HG03175 (cell line): ENCODE measurements at regions not wholly inside any gene's neighbourhood (a gene's known extent, or its start where the extent isn't known, plus 50 kb on each side); places are given as distances from the start of the nearest gene placed in this dataset.
A peak's percentile ranks its signal among the peaks of the same experiment; 100 is the strongest.

Experiments
- ATAC-seq: cut with Tn5 transposase; IDR thresholded peaks from one replicate; pipeline ENCODE4 v1.9.1; 2021; ENCODE audit warnings: mild to moderate bottlenecking, moderate library complexity; ENCODE audit not compliant: unreplicated experiment

DNA sequence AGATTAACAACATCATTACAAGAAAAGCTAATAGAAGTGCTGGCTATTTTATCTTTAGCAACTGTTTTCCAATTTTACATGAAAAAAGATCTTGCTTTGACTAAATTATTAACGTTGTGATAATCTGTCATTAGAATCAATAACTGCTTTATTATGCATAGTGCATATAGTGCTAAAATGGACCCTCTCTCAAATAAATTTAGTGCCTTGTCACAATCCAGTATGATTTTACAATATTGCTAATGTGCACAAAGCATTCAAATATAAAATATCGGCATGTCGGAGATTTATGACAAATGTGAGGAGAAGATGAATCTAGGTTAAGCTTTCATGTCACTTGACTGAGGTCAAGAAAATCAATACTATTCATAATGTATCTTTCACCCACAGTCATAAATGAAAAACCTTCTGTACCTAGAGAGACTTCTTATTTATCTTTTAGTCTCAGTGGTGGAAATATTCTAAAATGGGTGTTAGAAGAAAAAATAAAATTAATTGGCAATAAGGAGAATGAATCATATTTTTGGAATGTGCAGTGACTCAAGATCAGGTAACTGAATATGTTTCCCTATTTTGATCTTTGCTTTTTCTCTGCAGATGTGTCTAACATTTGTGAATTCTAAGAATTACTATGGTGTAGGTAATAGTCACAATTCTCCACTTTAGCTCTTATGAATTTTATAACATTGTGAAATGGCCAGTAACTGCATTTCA lies 672.9 kb upstream of the GRAMD2B start:
- ATAC-seq: no peak

DNA sequence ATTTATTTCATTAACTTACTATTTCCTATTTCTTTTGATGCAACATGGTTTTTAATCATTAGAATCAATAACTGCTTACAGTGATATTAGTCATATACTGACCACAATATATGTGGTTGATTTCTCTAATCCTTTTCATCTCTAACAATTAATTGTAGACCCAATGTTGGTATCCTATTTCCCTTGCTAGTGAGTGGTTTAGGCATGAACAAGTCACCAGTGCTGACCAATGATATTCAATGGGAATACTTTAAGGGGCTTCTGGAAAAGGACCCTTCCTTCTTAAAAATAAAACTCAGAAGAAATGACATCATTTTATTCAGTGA lies 672.4 kb upstream of the GRAMD2B start:
- ATAC-seq: no peak

DNA sequence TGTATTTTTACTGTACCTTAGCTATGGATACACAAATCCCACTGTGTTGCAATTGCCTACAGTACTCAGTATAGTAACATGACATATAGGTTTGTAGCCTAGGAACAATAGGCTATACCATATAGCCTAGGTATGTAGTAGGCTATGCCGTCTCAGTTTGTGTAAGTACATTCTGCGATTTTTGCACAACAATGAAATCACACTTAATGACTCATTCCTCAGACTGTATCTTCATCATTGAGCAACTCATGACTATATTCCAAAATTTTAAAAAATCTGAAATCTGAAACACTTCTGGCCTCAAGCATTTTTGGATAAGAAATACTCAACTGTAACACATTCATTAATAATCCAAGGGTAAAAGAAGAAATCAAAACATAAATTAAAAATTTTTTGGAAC lies 666.8 kb upstream of the GRAMD2B start:
- no peak for ATAC-seq

DNA sequence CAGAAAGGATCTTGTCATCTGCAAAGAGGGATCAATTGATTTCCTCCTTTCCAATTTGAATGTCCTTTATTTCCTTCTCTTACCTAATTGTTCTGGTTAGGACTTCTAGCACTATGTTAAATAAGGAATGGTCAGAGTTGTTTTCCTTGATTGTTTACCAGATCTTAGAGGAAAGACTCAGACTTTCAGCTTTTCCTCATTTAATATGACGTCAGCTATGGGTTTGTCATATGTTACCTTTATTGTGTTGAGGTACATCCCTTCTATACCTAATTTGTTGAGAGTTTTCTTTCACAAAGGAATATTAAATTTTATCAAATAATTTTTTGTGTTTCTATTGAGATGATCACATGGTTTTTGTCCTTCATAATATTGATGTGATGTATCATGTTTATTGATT lies 656.5 kb upstream of the GRAMD2B start:
- ATAC-seq: no peak

DNA sequence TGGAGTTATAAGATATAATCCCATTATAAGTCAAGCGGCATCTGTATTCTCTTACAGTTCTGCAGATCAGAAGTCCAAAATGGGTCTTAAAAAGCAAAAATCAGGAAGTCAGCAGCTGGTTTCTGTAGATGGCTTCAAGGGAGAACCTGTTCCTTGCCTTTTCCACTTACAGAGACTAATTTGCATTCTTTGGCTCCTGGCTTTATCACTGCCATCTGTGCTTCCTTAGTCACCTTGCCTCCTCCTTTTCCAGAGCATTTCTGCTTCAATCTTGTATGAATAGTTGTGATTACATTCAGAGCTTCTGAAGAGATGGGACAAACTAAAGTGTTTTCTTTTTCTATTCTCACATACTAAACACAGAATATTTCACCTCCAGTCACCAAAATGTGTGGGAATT lies 647.3 kb upstream of the GRAMD2B start:
- ATAC-seq: no peak

DNA sequence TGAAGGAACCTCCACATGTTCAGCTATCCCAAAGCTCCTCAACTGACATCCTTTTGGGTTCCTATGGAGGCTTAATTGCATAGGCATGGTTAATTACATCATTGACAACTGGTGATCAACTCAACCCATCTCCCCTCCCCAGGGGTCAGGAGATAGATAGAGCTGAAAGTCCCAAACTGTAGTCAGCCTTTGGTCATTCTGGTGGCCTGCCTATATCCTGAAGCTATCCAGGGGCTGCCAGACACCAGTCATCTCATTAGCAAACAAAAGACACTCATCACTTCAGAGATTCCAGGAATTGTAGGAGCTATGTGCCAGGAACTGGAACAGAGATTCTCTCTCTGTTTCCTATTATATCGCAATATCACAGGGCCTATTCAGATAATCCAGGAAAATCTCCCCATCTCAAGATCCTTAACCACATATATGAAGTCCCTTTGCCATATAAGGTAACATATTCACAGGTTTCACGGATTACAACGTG lies 646.5 kb upstream of the GRAMD2B start:
- no peak for ATAC-seq

DNA sequence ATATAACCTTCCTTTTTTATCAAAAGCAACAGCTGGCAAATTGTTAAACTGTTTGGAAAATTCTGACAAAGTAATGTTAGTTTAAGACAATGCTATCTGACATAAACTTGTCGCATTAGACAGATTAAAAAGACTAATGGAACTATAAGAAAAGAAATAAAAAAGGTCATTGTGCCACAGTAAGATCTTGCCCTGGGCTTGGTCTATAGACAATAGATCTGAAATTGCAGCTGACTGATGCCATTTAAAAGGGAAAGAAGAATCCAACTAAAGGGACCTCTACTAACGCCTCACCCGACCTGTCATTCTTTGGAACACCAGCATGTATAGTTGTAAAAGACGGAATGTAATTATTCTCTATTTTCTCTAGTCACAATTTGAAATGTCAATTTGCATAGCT lies 644.4 kb upstream of the GRAMD2B start:
- no peak for ATAC-seq

DNA sequence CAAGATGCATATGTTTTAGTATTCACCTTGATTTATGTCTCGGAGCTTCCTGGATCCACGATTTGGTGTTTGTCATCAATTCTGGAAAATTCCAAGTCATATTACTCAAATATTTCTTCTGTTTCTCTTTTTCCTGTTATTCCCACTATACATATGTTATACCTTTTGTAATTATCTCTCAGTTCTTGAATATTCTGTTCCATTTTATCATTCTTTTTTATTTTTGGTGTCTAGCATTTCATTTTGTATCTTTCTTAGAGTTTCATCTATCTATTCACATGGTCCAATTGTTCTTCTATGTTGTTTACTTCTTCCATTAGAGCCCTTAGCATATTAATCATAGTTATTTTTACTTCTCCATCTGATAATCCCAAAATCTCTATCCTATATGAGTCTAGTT lies 637.8 kb upstream of the GRAMD2B start:
- ATAC-seq: no peak

DNA sequence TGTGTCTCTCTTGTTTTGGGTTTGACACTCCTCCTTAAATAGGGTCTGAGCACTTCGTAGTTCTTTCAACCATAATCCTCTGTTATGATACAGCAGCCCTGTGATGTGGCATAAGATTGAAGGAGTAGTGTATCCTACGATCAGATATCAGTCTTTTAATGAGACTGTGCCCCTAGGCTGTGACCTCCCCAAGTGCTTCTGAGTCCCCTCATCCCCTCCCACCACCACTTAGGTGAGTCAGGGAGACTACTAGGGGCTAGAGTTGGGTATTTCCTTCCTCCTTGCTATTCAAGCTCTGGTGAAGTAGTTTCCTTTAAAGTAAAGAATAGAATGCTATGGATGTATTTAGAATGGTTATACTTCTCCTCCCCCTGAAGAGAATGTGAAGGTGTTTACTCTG lies 637.2 kb upstream of the GRAMD2B start:
- ATAC-seq: no peak

DNA sequence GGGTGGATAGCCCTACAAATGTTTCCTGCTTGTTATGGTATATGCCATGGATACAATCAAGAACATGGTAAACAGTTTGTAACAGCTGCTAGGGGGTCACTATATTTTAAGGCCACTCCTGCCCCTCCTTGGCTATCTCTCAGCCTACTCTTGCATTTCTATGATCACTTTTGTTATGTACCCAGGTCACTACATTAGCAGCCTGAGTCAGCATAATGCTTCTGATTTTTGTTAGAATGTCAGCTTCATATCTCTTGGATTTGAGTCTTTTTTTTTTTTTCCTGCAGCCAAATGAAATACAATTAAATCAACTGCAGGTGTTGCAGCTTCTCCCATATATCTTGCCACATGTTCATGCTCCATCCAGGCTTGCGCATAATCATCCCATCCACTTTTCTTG lies 629.7 kb upstream of the GRAMD2B start:
- no peak for ATAC-seq

DNA sequence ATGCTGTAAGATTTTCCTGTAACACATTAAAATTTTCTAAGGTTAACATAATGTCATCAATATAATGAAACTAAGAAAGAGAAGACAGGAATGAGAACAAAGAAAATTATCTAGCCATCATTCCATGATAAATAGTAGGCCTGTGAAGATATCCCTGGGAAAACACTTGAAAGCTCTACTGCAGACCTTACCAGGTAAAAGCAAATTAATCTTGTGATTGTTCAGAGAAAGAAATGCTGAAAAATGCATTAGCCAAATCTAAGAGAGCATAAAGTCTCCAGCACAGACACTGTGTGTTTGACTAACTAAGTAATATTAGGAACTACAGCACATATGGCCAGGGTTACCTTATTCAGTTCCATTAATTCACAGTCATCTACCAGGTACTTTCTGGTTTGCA lies 628.3 kb upstream of the GRAMD2B start:
- ATAC-seq: no peak

DNA sequence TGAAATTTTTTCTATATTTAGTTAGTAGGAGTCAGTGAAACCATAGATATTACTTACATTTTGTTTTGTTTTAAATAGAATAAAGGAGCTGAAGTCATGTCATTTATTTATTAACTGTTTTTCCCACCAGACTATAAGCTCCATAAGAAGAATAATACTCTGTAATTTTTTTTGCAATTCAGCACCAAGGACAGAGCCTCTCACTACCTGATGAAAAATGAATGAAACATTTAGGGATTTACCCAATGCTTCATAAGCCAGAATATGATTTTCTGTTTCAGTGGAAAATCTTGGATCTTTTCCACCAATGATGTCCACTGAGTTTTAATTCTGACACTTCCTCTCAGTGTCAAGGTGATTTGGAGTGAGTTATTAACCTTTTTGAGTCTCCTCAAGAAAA lies 624.9 kb upstream of the GRAMD2B start:
- no peak for ATAC-seq

DNA sequence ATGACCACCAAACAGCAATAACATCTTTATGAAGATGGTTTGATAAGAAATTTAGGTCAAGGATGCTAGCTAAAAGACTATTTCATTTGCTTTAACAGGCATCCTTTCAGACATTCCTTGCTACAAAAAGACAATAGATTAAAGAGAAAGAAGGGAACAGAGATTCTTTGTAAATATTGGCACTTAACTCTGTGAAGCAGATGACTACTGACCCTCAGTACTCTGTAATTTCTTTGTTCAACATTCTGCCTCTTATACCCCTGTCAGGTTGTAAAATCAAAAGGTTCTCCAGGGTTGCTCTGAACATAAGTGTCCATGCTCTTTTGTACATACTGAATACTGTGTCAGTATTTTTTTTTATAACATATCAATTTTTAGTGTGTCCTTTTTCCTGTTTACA lies 610.6 kb upstream of the GRAMD2B start:
- ATAC-seq: no peak

DNA sequence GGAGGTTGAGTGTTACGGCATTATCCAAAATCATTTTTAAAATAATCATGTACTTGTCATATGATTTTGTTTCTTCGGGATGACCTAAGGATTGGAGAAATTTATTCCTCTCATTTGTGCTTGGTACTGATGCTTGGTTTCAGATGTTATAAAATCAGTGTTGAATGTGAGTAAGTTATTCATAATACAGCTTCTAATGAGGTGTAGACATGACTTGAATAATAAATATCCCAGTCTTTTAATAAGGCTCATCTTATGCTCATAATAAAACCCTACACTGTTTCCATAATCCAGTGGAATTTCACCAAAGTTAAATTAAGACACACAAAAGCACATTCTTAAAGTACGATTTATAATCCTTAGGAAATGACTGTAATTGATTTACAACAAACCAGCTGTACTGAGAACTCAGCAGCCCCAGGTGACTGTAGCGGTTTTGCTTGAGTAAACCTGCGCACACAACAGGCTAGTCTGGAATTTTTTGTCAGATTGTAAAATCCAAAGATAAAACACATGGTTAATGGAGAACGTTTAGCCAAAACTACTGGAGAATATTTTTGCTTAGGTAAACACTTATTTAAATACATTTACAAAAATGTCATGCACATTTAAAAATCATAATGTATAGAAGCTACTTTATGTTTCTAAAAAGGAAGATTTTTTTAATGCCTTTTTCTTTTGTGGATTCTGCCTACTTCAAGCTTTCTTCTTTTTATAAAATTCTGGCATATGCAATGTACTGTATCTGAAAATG lies 609.8 kb upstream of the GRAMD2B start:
- no peak for ATAC-seq

DNA sequence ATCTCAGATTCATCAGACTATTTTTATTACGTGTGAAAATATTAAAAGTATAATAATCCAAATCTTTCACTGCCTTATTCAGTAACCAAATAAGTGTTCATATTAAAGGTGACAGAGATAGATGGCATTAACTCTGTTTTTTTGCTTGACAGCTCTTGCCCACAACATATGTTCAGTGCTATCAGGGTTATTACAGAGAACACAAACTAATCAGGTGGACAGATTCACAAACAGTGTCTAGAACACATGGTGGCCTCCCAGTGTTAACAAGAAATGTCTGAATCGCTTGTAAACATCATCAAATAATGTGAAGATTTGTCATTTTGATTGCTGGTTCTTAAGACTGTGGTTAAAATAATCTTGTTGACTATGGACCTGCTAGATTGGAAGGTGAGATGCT lies 609.1 kb upstream of the GRAMD2B start:
- ATAC-seq: no peak

DNA sequence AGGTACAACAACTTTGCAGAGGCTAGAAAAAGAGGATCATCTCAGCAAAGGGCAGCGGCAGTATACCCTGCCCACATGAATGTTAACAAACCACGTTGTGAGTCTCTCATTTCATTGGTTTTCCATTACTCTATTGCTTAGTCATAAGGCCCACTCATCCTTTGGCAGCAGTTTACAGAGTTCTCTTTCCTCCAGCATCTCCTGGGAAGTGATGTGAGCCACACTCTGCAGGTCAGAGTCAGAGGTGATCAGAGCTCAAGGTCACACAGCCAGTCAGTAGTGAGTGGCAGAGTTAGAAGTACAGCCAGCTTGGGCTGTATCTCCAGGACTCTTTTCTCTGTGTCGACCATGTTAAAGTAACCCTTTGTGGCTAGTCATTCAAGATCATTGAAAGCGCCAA lies 599.6 kb upstream of the GRAMD2B start:
- ATAC-seq: no peak

DNA sequence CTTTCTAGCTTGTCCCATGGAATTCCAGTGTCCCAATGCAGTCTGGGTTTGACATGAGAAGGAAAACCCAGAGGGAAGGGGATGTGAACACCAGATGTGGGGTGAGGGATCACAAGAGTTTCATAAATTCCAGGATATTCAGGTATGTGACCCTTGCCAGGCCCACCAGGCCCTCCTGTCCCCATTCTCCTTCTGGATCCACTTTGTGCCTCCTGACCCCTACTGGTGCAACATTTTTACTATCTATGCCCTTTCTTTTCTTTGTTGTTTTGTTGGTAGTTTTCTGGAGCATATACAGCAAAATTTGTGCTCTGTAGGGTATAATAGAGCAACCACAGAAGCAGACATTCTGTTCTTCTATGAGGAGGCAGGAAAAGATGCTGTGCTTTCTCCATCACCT lies 597.0 kb upstream of the GRAMD2B start:
- no peak for ATAC-seq

DNA sequence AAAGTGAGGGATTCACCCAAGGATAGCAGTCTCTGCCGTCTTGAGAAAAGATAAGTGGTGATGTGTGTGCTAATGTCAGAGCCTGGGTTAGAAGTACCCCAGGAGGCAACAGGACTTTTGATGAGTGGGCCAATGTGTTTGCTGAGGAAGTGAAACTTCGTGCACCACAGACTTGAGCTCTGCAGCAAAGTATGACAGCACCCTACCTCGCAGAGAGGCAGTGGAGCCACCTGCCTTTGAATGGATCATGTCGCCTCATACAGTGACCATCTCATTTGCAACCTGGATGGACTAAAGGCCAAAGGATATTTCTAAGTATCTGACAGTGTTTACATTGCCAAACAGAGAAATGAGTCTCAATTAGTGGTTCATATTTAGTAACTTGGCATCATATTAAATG lies 593.9 kb upstream of the GRAMD2B start:
- ATAC-seq: peak; percentile 98

DNA sequence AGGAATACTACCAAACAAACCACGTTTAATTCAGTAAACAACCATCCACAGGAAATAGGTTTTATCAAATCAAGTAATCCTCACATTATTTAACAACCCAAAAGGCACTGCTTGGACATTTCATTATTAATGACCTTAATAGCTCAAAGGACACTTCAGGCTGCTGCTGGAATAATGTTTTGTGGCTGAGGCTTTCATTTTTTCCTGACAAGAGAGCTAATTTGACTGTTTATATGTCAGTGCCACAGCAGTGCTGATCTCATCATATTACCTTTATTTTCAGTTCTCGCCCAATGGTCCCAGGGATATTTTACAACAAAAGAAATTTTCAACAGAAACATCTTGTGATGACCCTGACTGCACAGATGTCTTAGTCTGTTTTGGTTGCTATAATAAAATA lies 589.8 kb upstream of the GRAMD2B start:
- no peak for ATAC-seq

DNA sequence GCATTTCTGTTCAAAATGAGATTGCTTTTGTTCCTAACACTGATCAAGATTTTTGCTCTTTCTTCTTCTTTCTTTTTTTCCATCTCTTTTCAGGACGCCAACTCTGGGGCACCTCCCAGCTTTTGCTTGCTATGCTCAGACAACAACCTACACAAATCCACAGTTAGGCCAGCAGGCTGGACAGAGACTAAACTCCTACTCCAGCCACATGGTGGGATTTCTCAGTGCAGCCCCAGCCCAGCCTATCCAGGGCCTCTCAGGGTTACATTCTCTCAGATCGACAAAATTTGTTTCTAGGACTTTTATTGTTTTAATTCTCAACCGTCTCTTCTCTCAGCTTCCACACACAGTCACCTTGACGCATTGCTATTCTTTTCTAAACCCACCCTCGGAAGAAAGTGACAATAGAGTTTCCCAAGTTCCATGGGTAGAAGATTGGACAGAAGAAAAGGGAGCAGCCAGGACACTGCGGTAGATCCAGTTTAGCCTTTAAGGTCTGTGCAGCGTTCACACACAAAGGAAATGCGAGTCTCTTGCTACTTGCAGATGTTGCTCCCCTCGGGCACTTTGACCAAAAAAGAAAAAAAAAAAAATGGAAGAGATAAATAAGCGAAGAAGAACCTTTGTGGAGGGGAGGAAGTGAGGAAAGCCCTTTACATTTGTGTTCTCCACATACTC lies 588.6 kb upstream of the GRAMD2B start:
- no peak for ATAC-seq

DNA sequence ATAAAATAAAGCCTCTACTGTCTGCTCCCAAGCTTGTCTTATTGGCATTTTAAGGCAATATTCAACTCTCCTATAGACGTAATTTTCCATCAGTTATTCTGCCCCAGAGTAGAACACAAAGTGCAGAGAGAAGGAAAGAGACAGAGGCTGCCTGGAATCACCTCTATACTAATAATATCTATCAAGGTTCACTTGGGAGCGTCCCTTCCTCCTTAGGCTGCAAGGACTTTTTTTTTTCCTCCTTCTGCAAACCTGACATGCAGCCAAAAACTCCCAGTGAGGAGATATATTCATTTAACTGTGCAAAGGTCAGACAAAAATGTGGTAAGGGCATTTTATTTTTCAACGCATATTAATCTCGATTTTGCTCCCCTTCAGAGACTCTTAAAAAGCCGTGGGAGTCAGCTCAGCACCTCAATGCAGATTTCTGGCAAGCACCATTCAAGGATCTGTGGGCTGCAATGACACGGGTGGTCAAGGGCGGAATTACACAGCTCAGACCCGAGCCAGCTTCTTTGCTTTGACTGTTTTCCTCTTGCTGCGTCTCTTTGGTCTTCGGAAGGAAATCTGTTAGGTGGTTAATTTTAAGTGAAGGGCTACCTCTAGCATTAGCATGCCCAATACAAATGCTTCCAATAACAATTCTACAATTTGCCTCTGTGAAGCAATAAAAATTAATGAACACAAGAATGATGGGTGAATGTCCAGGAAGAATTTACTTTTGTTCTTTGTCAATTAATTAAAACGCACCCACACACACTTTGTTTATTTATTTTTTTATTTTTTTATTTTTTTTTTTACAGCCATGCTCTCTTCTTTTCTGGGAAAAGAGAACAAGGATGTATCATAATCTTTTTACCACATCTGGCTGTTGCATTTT lies 587.7 kb upstream of the GRAMD2B start:
- ATAC-seq: peak; percentile 76
